ENCODE measurements at regions not wholly inside any gene's neighbourhood (a gene's known extent, or its start where the extent isn't known, plus 50 kb on each side); places are given as distances from the start of the nearest gene placed in this dataset.
A peak's percentile ranks its signal among the peaks of the same experiment; 100 is the strongest.

GRCh38 chr1:110816945-110817344 is 56.0 kb upstream of the CD53 start:
- ChIA-PET POLR2A (no interaction called here), CTCF (interaction anchor here (1.8 to 2.3 kb wide), 2 partner anchors 12 to 35 kb away, joined by 3 to 10 read pairs; no protein-coding TSS in a partner anchor)
- H3K27ac Mint-ChIP-seq, result no peak overlapping the region
- peaks cover 32% of the 10 kb centered on the region for H3K27me3 Mint-ChIP-seq
- no peak overlapping the region for H3K4me3 Mint-ChIP-seq
- H3K9me3 Mint-ChIP-seq, result peaks cover 3% of the 10 kb centered on the region
- no peak for DNase-seq
- H3K36me3 Mint-ChIP-seq (ENCODE audit: low read depth), result peaks cover 7% of the 10 kb centered on the region
- H3K4me1 Mint-ChIP-seq, result no peaks in the 10 kb centered on the region

DNA sequence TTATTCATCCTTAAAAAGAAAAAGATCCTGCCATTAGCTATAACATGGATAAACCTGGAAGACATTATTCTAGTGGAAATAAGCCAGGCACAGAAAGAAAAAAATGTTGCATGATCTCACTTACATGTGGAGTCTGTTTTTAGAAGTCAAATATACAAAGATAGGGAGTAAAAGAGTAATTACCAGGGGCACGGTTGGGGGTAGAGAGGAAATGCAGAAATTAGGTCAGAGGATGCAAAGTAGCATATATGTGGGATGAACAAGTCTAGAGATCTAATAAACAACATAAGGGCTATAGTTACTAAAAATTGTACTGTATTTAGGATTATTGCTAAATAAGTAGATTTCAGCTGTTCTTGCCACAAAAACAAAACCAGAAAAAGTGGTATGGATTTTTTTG is 61.4 kb upstream of the CD53 start:
- ChIA-PET CTCF (interaction anchor here (1.0 kb wide), 1 partner anchor 30 kb away, joined by 3 read pairs; no protein-coding TSS in a partner anchor), POLR2A (interaction anchor here (0.6 kb wide), 1 partner anchor 97 kb away, joined by 3 read pairs; no protein-coding TSS in a partner anchor)
- Mint-ChIP-seq H3K36me3 (ENCODE audit: low read depth) (no peaks in the 10 kb centered on the region), H3K9me3 (peaks cover 3% of the 10 kb centered on the region), H3K4me1 (no peaks in the 10 kb centered on the region), H3K27me3 (peaks cover 31% of the 10 kb centered on the region), H3K27ac (no peak overlapping the region), H3K4me3 (no peak overlapping the region)
- no peak for DNase-seq

DNA sequence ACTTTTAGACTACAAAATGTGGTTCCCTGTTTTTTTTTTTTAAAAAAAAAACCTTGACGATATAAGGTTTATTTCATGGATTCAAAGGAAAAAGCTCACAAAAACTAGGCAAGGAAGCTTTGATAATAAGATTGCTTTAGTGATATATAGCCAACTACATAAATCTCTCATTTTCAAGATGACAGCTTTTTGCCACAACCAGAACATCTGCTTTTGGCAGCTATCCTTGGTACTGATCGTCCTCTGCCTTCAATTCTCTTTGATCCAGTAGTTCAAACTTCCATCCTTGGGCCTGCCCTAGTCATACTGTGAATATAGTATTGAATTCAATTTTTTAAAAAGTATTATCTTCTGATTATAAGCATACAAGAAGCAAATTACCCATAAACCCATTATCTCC is 72.9 kb upstream of the CD53 start:
- ChIA-PET POLR2A (no interaction called here), CTCF (interaction anchor here (0.9 to 1.7 kb wide), 3 partner anchors 71 to 183 kb away, joined by 3 read pairs; no protein-coding TSS in a partner anchor)
- no peak overlapping the region for H3K27ac Mint-ChIP-seq
- H3K27me3 Mint-ChIP-seq, result peaks cover 3% of the 10 kb centered on the region
- no peak overlapping the region for H3K4me3 Mint-ChIP-seq
- H3K4me1 Mint-ChIP-seq, result no peaks in the 10 kb centered on the region
- H3K36me3 Mint-ChIP-seq (ENCODE audit: low read depth), result peaks cover 2% of the 10 kb centered on the region
- DNase-seq, result no peak
- peaks cover 3% of the 10 kb centered on the region for H3K9me3 Mint-ChIP-seq

DNA sequence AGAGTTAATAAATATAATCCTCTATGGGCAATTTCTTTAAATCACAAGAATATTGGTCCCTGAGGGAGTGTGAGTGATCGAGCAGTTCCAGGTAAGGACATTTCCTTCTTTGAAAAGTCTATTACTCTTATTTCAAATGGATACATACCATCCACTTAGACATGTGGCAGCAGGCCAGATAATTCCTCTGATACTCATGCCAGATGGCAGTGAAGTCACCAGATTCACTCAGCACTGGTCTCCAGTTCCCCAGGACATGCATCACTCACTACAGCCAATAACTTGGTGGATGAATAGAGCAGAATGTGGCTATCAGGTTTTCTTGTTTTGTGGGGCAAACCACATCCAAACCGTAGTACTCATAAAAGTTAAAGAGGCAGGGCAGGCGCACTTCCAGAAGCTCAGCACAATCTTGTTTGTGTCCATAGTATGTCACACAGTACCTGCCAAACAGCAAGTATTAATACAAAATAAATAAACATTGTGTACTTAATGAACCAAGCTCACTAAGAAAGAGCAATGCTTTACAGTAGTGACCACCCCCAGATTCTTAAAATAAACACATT is 74.2 kb upstream of the CD53 start:
- Mint-ChIP-seq H3K4me1 (no peaks in the 10 kb centered on the region), H3K27me3 (no peaks in the 10 kb centered on the region), H3K4me3 (no peak overlapping the region), H3K9me3 (peaks cover 3% of the 10 kb centered on the region), H3K36me3 (ENCODE audit: low read depth) (peaks cover 2% of the 10 kb centered on the region), H3K27ac (no peak overlapping the region)
- POLR2A ChIA-PET, result no interaction called here
- no peak for DNase-seq
- CTCF ChIA-PET, result interaction anchor here (0.8 to 1.3 kb wide), 2 partner anchors 12 to 31 kb away, joined by 3 read pairs; no protein-coding TSS in a partner anchor

- Mint-ChIP-seq H3K9me3 (peaks cover 41% of the 10 kb centered on the region), H3K4me3 (no peak overlapping the region), H3K36me3 (ENCODE audit: low read depth) (peaks cover 56% of the 10 kb centered on the region), H3K4me1 (peaks cover 77% of the 10 kb centered on the region), H3K27me3 (no peaks in the 10 kb centered on the region), H3K27ac (peak overlapping the region; percentile 93)
- POLR2A ChIA-PET, result interaction anchor here (1.8 kb wide), 1 partner anchor 84 kb away, joined by 8 read pairs; the partner anchor contains the start of gene CD53
- no peak for DNase-seq
- CTCF ChIA-PET, result interaction anchor here (0.5 to 2.8 kb wide), 7 partner anchors 23 to 581 kb away, joined by 3 to 9 read pairs (median 3); partner anchors contain the start of gene KCNA2
Observed at GRCh38 chr1:110788673-110789072, 84.3 kb upstream of the CD53 start.

DNA sequence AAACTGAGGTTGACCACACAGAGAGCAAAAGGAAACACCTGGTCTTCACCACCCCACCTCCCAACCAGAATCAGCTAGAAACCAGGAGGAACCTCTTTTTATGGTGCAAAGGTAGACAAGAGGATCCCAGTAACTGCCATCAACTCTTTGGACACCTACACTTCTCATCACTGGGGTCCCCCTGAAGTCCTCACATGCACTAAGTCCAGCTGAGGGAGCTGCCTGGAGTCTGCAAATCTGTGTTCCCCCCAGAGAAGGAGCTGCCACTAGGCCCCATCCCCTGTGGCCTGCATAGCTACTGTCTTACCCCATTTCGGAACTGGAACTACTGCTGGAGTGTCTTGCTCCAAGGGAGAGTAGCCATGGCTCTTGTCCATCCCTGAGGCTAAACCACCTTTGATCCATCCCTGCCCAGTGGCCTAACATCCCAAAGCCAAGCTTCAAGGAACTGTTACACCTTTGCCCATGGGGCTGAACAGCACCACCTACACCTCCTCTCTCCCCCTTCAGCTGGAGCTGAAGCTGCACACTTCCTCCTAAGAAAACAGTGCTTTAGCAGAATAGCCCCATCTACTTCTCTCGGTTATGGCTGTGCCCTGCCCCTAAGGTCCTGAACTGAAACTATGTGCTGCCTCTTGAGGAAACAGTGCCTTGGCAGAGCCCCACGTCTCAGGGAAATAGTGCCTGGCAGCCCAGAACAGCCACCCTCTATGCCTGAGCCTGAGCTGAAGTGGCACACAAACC is 85.4 kb upstream of the CD53 start:
- peaks cover 33% of the 10 kb centered on the region for H3K9me3 Mint-ChIP-seq
- peaks cover 78% of the 10 kb centered on the region for H3K4me1 Mint-ChIP-seq
- H3K27me3 Mint-ChIP-seq, result no peaks in the 10 kb centered on the region
- ChIA-PET CTCF (interaction anchor here (0.5 to 2.8 kb wide), 25 partner anchors 11 to 580 kb away, joined by 3 to 17 read pairs (median 3); partner anchors contain the start of genes KCNA2 and LRIF1), POLR2A (interaction anchor here (0.5 to 2.3 kb wide), 10 partner anchors 74 to 395 kb away, joined by 3 to 16 read pairs (median 4); partner anchors contain the start of genes CD53 and LRIF1)
- peak; percentile 83 for DNase-seq
- H3K36me3 Mint-ChIP-seq (ENCODE audit: low read depth), result peaks cover 47% of the 10 kb centered on the region
- H3K4me3 Mint-ChIP-seq, result peak overlapping the region; percentile 62
- peak overlapping the region; percentile 93 for H3K27ac Mint-ChIP-seq

GRCh38 chr1:110786802-110787327 is 86.1 kb upstream of the CD53 start:
- DNase-seq, result no peak
- Mint-ChIP-seq H3K4me3 (peak overlapping the region; percentile 62), H3K4me1 (peaks cover 73% of the 10 kb centered on the region), H3K27me3 (no peaks in the 10 kb centered on the region), H3K9me3 (peaks cover 27% of the 10 kb centered on the region), H3K36me3 (ENCODE audit: low read depth) (peaks cover 41% of the 10 kb centered on the region), H3K27ac (peak overlapping the region; percentile 93)
- CTCF ChIA-PET, result interaction anchor here (0.5 to 2.8 kb wide), 22 partner anchors 12 to 326 kb away, joined by 3 to 17 read pairs (median 3); partner anchors contain the start of gene LRIF1
- POLR2A ChIA-PET, result interaction anchor here (0.6 to 2.3 kb wide), 8 partner anchors 75 to 330 kb away, joined by 3 to 16 read pairs (median 5); partner anchors contain the start of genes CD53 and LRIF1

GRCh38 chr1:110785612-110786011 is 87.3 kb upstream of the CD53 start:
- Mint-ChIP-seq H3K36me3 (ENCODE audit: low read depth) (peaks cover 38% of the 10 kb centered on the region), H3K4me3 (no peak overlapping the region), H3K4me1 (peaks cover 75% of the 10 kb centered on the region), H3K27ac (peak overlapping the region; percentile 93), H3K9me3 (peaks cover 18% of the 10 kb centered on the region), H3K27me3 (no peaks in the 10 kb centered on the region)
- POLR2A ChIA-PET, result no interaction called here
- no peak for DNase-seq
- CTCF ChIA-PET, result interaction anchor here (2.0 kb wide), 1 partner anchor 263 kb away, joined by 11 read pairs; no protein-coding TSS in a partner anchor

GRCh38 chr1:110785055-110785454 is 87.9 kb upstream of the CD53 start:
- CTCF ChIA-PET, result interaction anchor here (1.1 to 6.6 kb wide), 3 partner anchors 44 to 262 kb away, joined by 3 to 77 read pairs (median 11); no protein-coding TSS in a partner anchor

DNA sequence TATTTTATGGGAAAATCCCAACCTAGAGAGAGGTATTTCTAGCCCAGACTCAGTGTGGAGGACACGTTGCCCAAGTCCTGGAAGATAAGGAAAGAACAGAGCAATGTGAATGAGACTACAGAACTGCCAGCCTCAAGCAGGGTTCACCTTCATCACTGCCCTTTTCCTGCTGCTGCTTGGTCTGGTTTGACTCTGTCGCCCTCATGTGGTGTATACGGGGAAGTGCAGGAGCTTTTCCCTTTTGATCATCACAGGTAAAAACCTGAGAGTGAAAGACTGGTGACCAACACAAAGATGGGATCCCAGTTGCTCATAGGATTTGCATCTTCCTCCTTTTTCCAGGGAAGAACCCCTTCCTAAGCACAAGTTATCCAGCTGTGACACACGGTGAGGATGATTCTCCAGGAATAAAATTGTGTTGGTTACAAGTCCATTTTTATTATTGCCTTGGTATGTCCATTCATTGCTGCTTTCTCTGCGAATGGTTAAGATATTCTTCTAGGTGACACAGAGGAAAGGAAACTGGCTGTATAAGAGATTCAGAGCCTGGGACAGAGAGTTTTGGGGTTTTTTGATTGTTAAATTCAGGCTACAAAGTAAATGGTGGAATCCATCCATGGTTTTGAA is 89.5 kb upstream of the CD53 start:
- H3K27me3 Mint-ChIP-seq, result peaks cover 5% of the 10 kb centered on the region
- H3K9me3 Mint-ChIP-seq, result peaks cover 2% of the 10 kb centered on the region
- peak; percentile 73 for DNase-seq
- H3K27ac Mint-ChIP-seq, result peak overlapping the region; percentile 14
- H3K4me1 Mint-ChIP-seq, result peaks cover 61% of the 10 kb centered on the region
- no peak overlapping the region for H3K4me3 Mint-ChIP-seq
- CTCF ChIA-PET, result interaction anchor here (0.8 to 6.6 kb wide), 19 partner anchors 11 to 323 kb away, joined by 3 to 77 read pairs (median 4); partner anchors contain the start of genes KCNA10 and KCNA2
- POLR2A ChIA-PET, result interaction anchor here (0.6 kb wide), 1 partner anchor 164 kb away, joined by 3 read pairs; no protein-coding TSS in a partner anchor
- peaks cover 21% of the 10 kb centered on the region for H3K36me3 Mint-ChIP-seq (ENCODE audit: low read depth)

More at GRCh38 chr1:110785055-110785454, 87.9 kb upstream of the CD53 start:
- Mint-ChIP-seq H3K9me3 (peaks cover 18% of the 10 kb centered on the region), H3K36me3 (ENCODE audit: low read depth) (peaks cover 38% of the 10 kb centered on the region), H3K27ac (peak overlapping the region; percentile 50), H3K27me3 (no peaks in the 10 kb centered on the region), H3K4me3 (no peak overlapping the region), H3K4me1 (peaks cover 76% of the 10 kb centered on the region)
- POLR2A ChIA-PET, result no interaction called here
- DNase-seq, result no peak

DNA sequence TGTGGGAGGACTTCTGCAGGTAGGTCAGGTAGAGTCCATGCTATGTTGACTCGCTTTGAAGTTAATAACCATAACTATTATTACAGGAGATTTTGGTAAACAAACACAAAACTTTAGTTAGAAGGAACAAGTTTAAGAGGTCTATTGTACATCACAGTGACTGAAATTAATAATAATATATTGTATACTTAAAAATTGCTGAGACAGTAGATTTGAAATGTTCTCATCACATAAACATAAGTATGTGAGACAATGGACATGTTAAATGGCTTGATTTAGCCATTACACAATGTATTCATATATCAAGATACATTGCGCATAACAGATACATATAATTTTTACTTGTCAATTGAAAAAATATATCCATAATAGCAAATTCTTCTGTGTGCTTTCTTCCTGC is 91.4 kb upstream of the CD53 start:
- H3K9me3 Mint-ChIP-seq, result peaks cover 2% of the 10 kb centered on the region
- ChIA-PET CTCF (interaction anchor here (0.6 to 6.6 kb wide), 18 partner anchors 9 to 613 kb away, joined by 3 to 77 read pairs (median 4); no protein-coding TSS in a partner anchor), POLR2A (no interaction called here)
- H3K36me3 Mint-ChIP-seq (ENCODE audit: low read depth), result peaks cover 15% of the 10 kb centered on the region
- DNase-seq, result no peak
- peaks cover 5% of the 10 kb centered on the region for H3K27me3 Mint-ChIP-seq
- no peak overlapping the region for H3K27ac Mint-ChIP-seq
- H3K4me1 Mint-ChIP-seq, result peaks cover 45% of the 10 kb centered on the region
- H3K4me3 Mint-ChIP-seq, result no peak overlapping the region
